Activated CD8-positive, alpha-beta memory T cell treated with anti-CD3 and anti-CD28 coated beads for 1 hour (primary cell): ENCODE measurements at regions not wholly inside any gene's neighbourhood (a gene's known extent, or its start where the extent isn't known, plus 50 kb on each side); places are given as distances from the start of the nearest gene placed in this dataset.

Source experiments
- DNase-seq, 2 donors: peaks; one replicate each; pipeline ENCODE4 v3.0.0-alpha.2; 2020; ENCODE audit warnings: low read depth in 1 of 2; ENCODE audit errors: extremely low read depth in 1 of 2

GRCh38 chr15:69529961-69530633 is 77.5 kb downstream of the RPLP1 start:
- no peak for DNase-seq

- DNase-seq = no peak
Measured at GRCh38 chr15:69530991-69531664, 78.5 kb downstream of the RPLP1 start.

- DNase-seq = no peak
Measured at GRCh38 chr15:69531665-69532027, 79.0 kb downstream of the RPLP1 start.

- no peak for DNase-seq
Measured at GRCh38 chr15:69532066-69532465, 79.4 kb downstream of the RPLP1 start.

- DNase-seq = no peak
Measured at GRCh38 chr15:69532856-69533255, 80.2 kb downstream of the RPLP1 start.

- DNase-seq = no peak
Measured at GRCh38 chr15:69533522-69533921, 80.9 kb downstream of the RPLP1 start.

GRCh38 chr15:69535101-69535638 is 82.6 kb downstream of the RPLP1 start:
- no peak for DNase-seq

GRCh38 chr15:69535998-69536397 is 83.4 kb downstream of the RPLP1 start:
- no peak for DNase-seq

GRCh38 chr15:69536726-69537512 is 84.3 kb downstream of the RPLP1 start:
- DNase-seq = no peak

GRCh38 chr15:69537901-69538300 is 85.3 kb downstream of the RPLP1 start:
- DNase-seq = no peak

- no peak for DNase-seq
Measured at GRCh38 chr15:69538379-69538778, 85.8 kb downstream of the RPLP1 start.

- no peak for DNase-seq
Measured at GRCh38 chr15:69539345-69539744, 86.7 kb downstream of the RPLP1 start.

GRCh38 chr15:69540622-69541021 is 88.0 kb downstream of the RPLP1 start:
- DNase-seq = no peak

- DNase-seq = no peak
Measured at GRCh38 chr15:69542028-69542427, 89.4 kb downstream of the RPLP1 start.

GRCh38 chr15:69543681-69544364 is 91.2 kb downstream of the RPLP1 start:
- no peak for DNase-seq

GRCh38 chr15:69544365-69545113 is 91.9 kb downstream of the RPLP1 start:
- no peak for DNase-seq

GRCh38 chr15:69546182-69546581 is 93.6 kb downstream of the RPLP1 start:
- no peak for DNase-seq

- DNase-seq = no peak
Measured at GRCh38 chr15:69548395-69549180, 96.0 kb downstream of the RPLP1 start.

- DNase-seq = no peak
Measured at GRCh38 chr15:69551391-69552056, 98.9 kb downstream of the RPLP1 start.
